NT2/D1 (cell line): ENCODE measurements at regions not wholly inside any gene's neighbourhood (a gene's known extent, or its start where the extent isn't known, plus 50 kb on each side); places are given as distances from the start of the nearest gene placed in this dataset.

Experiments used
- DNase-seq: peaks from one replicate; pipeline ENCODE4 v3.0.0-alpha.2; 2011; ENCODE audit warnings: low read depth, low spot score
- H3K27me3 ChIP-seq: 2 replicates; pipeline ENCODE4 v1.6.0; 2011; ENCODE audit warnings: mild to moderate bottlenecking; ENCODE audit not compliant: insufficient read length, insufficient read depth
- H3K36me3 ChIP-seq: 2 replicates; pipeline ENCODE4 v1.6.1; 2011; ENCODE audit warnings: mild to moderate bottlenecking, low read length, mixed read lengths; ENCODE audit not compliant: insufficient read depth, insufficient read length
- H3K4me1 ChIP-seq: 2 replicates; pipeline ENCODE4 v1.5.1; 2011; ENCODE audit not compliant: insufficient read depth, insufficient read length
- H3K4me3 ChIP-seq: 2 replicates; pipeline ENCODE4 v1.5.1; 2011; ENCODE audit warnings: low read depth; ENCODE audit not compliant: insufficient read length
- H3K9ac ChIP-seq: 2 replicates; pipeline ENCODE4 v1.6.0; 2011; ENCODE audit warnings: low read depth; ENCODE audit not compliant: insufficient read length
- H3K9me3 ChIP-seq: 2 replicates; pipeline ENCODE4 v1.5.1; 2011; ENCODE audit warnings: mild to moderate bottlenecking, low read length; ENCODE audit not compliant: insufficient read depth
- SUZ12 ChIP-seq: IDR thresholded peaks from 2 replicates; pipeline ENCODE4 v1.6.1; 2011; ENCODE audit not compliant: insufficient read length, insufficient read depth; ENCODE audit errors: extremely low read depth
- YY1 ChIP-seq: IDR thresholded peaks from 2 replicates; pipeline ENCODE4 v1.6.1; 2011; ENCODE audit not compliant: insufficient read length, insufficient read depth
- ZNF274 ChIP-seq: IDR thresholded peaks from 2 replicates; pipeline ENCODE4 v1.6.1; 2011; ENCODE audit warnings: mild to moderate bottlenecking, low read depth, low read length

DNA sequence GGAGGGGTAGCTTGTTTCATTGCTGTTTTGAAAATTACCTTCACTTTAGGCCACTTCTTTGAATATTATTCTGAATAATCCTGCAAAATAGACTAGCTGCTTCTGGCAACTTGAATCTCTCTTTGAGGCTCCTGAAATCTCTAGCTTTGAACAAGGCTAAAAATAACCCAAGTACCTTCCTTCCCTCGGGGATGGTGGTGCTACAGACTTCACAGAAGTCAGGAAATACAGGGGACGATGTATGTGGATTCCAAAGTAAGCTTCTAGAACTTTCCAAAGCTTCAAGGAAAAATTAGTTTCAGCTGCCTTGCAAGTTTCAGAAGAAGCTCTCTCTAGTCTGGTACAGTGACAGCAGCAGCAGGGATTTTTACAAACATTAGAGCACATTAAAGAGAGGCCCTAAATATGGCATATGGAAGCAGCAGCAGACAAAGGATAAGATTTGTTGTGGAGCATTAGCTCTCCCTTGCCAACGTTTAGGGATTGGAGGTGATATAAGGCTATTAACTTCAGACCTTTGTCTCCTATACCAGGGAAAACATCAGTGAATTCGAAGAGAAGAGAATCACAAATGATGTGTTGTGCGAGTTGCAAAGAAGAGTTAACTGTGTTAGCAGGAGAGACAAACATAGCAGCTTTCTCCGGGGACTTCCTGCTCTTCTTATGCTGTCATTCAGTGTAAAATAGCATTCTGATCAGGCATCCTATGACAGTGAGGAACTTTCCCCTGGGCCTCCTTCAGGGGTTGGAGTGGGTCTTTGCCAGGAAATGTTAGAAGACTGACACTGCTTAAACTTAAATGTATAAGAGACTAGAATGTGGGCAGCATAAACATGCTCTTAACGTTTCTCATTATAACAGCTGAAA, 783.0 kb upstream of the ARPP21 start:
- Histone ChIP-seq H3K27me3 (no peaks in the 10 kb centered on the region), H3K9me3 (no peaks in the 10 kb centered on the region), H3K36me3 (no peaks in the 10 kb centered on the region), H3K4me3 (no peak overlapping the region), H3K9ac (no peak overlapping the region), H3K4me1 (no peaks in the 10 kb centered on the region)
- no peak for TF ChIP-seq SUZ12
- no peak for DNase-seq

DNA sequence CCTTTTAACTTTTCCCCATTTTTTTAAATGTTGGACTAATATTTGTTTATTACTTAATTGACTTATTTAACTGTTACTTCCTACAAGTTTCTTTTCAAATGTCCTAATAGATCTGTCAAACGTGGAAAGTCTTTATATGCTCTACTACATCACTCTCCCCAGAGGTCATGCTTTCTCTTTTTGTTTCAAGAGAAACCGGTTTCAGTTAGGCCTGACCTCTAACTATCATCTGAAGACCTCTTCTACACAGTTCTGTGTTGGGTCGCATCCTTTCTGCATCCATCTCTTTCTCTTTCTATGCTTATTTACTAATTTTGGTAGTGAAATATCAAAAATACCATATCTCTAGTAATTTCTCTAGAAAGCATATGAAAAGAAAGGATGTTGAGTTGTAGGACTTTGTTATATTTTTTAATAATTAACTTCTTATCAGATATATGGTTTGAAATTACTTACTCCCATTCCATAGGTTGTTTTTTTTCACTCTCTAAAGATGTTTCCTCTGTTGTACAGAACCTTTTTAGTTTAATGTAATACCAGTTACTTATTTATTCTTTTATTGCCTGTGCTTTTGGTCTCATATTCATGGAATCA, 781.2 kb upstream of the ARPP21 start:
- no peak for DNase-seq
- Histone ChIP-seq H3K9ac (no peak overlapping the region), H3K4me1 (no peaks in the 10 kb centered on the region), H3K36me3 (no peaks in the 10 kb centered on the region), H3K27me3 (no peaks in the 10 kb centered on the region), H3K9me3 (no peaks in the 10 kb centered on the region), H3K4me3 (no peak overlapping the region)
- TF ChIP-seq YY1: no peak
- no peak for TF ChIP-seq SUZ12
- TF ChIP-seq ZNF274: no peak

DNA sequence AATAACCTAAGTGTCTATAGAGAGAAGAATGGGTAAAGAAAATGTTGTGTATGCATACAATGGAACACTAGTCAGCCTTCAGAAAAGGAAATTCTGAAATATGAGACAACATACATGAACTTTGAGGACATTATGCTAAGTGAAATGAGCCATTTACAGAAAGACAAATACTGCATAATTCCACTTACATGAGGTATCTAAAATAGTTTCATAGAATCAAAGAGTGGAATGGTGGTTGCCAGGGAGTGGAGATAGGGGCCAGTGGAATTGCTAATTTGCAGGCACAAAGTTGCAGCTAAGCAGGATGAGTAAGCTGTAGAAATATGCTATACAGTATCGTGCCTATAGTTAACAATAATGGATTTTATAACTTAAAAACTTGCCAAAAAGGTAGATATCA, 779.6 kb upstream of the ARPP21 start:
- no peaks in the 10 kb centered on the region for H3K4me1 ChIP-seq
- no peak for TF ChIP-seq SUZ12
- H3K36me3 ChIP-seq: no peaks in the 10 kb centered on the region
- no peaks in the 10 kb centered on the region for H3K9me3 ChIP-seq
- H3K4me3 ChIP-seq: no peak overlapping the region
- no peak overlapping the region for H3K9ac ChIP-seq
- no peak for DNase-seq
- H3K27me3 ChIP-seq: no peaks in the 10 kb centered on the region

DNA sequence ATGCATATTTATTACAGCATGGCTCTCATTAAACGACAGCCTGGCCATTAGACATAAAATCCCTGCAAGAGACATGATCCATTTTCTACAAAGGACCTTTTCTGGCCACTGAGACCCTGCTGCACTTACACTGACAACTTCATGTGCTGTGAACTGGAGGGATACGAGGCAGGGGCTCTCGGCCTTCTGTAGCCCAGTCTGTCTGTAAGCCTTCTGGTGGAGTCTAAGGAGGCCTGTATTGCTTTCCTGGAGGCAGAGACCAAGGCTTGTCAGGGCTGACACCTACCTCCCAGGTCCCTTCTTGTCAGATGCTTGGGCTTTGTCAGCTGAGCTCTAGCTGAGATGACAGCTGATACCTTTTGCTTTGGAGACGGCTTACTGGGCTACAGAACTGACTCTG, 776.9 kb upstream of the ARPP21 start:
- no peak for TF ChIP-seq SUZ12
- no peak for TF ChIP-seq ZNF274
- no peak for TF ChIP-seq YY1
- no peak overlapping the region for H3K9ac ChIP-seq
- H3K27me3 ChIP-seq: no peaks in the 10 kb centered on the region
- no peak for DNase-seq
- H3K9me3 ChIP-seq: no peaks in the 10 kb centered on the region
- no peak overlapping the region for H3K4me3 ChIP-seq
- no peaks in the 10 kb centered on the region for H3K36me3 ChIP-seq
- no peaks in the 10 kb centered on the region for H3K4me1 ChIP-seq

DNA sequence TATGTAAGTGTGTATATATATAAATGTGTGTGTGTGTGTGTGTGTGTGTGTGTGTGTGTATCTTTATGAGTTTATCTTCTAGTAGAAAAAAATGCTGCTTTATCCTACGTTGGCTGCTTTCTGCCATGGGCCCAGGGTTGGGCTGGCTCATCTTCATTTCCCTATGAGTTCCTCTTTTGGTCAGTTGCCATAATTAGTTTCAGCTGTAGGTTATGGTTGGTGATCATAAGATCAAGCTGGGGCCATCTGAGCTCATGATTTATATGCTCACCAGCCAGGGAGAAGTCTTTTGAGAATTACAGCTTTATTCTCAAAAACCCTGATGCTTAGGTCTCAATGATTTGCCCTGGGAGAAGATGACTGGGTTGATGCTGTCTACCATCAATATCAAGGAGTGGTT, 775.8 kb upstream of the ARPP21 start:
- Histone ChIP-seq H3K4me1 (no peaks in the 10 kb centered on the region), H3K9me3 (no peaks in the 10 kb centered on the region), H3K4me3 (no peak overlapping the region), H3K9ac (no peak overlapping the region), H3K27me3 (no peaks in the 10 kb centered on the region), H3K36me3 (no peaks in the 10 kb centered on the region)
- no peak for TF ChIP-seq ZNF274
- DNase-seq: no peak

DNA sequence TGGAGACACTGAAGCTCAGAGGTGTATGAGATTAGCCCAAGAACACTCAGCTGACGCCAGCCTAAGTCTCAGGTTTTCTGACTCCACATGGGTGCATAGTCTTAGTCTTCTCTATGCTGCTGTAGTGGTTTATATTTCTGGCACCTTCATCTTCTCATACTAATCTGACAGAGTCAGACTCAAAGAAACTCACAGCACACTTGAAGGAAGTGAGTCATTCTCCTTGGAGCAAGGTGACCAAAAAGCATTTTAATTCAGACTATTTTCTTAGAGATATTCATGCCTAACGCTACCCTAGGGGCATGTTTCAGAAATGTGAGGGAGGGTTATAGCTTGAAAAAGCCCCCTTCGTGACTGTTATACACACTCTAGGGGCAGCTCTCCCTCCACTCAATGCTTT, 775.3 kb upstream of the ARPP21 start:
- no peaks in the 10 kb centered on the region for H3K9me3 ChIP-seq
- no peak overlapping the region for H3K9ac ChIP-seq

DNA sequence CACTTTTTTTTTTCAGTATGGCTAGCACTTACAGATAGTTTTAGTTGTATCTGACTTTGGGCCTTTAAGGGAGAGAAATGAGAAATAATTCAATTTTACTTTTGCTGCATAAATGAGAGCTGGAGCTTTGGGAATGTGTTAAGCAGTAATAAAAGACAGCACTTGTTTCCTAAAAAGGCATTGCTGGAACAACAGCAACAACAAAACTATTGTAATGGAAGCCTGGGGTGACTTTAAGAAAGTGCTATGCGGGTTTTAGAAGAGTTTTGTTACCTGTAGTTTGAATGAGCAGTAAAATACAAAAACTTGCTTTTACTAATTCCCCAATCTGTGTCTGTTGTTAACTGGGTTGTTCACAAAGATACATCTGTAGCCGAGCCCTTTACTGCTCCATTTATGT, 774.0 kb upstream of the ARPP21 start:
- no peaks in the 10 kb centered on the region for H3K4me1 ChIP-seq
- H3K9me3 ChIP-seq: no peaks in the 10 kb centered on the region
- H3K27me3 ChIP-seq: no peaks in the 10 kb centered on the region
- H3K36me3 ChIP-seq: no peaks in the 10 kb centered on the region
- DNase-seq: no peak
- H3K4me3 ChIP-seq: no peak overlapping the region
- H3K9ac ChIP-seq: no peak overlapping the region
- no peak for TF ChIP-seq YY1
- no peak for TF ChIP-seq ZNF274
- TF ChIP-seq SUZ12: no peak

More for the DNA sequence above, 775.3 kb upstream of the ARPP21 start:
- Histone ChIP-seq H3K36me3 (no peaks in the 10 kb centered on the region), H3K27me3 (no peaks in the 10 kb centered on the region), H3K4me3 (no peak overlapping the region), H3K4me1 (no peaks in the 10 kb centered on the region)
- TF ChIP-seq ZNF274 (no peak), SUZ12 (no peak), YY1 (no peak)
- DNase-seq: no peak
